Mucosa of descending colon (tissue), 3 donors: ENCODE measurements at regions not wholly inside any gene's neighbourhood (a gene's known extent, or its start where the extent isn't known, plus 50 kb on each side); places are given as distances from the start of the nearest gene placed in this dataset.

Experiments used
- ATAC-seq: fragments of 200-7000 bp; cut with Tn5 transposase; one replicate; pipeline ENCODE4 v1.9.1; 2020; ENCODE audit warnings: mild to moderate bottlenecking, moderate library complexity
- DNase-seq, 3 donors: peaks; one replicate each; pipeline ENCODE4 v3.0.0-alpha.2; 2020
- H3K36me3 ChIP-seq: fragments of 200-600 bp; one replicate; pipeline ENCODE4 v1.8.0; 2021; ENCODE audit warnings: low read depth, mild to moderate bottlenecking
- H3K4me1 ChIP-seq: fragments of 200-600 bp; one replicate; pipeline ENCODE4 v1.8.0; 2021; ENCODE audit warnings: low read depth, mild to moderate bottlenecking
- H3K4me3 ChIP-seq: fragments of 200-600 bp; one replicate; pipeline ENCODE4 v1.8.0; 2021; ENCODE audit warnings: mild to moderate bottlenecking
- H3K9me3 ChIP-seq: fragments of 200-600 bp; one replicate; pipeline ENCODE4 v1.8.0; 2021; ENCODE audit warnings: mild to moderate bottlenecking
- CTCF ChIP-seq: fragments of 200-600 bp; IDR thresholded peaks from one replicate; pipeline ENCODE4 v1.8.0; 2022; ENCODE audit warnings: antibody characterized with exemption, mild to moderate bottlenecking
- intact Hi-C, 2 donors: fragments of 100-400 bp; cut with DNase I in 1 of 2; cut with micrococcal nuclease in 1 of 2; formaldehyde crosslinking; loops; one replicate each; pipeline versions ENCODE4 v1.11.0 to v1.11.1; 2022; cut with DNase I, micrococcal nuclease
- donor health status: DM: no; HTN: no; CAD: no; lungs with moderate emphysema.
- donor health status: DM: no; HTN: no; CAD: no.
- donor health status: DM: no; HTN: yes; CAD: no.

GRCh38 chr4:133263104-133263503 lies 114.0 kb downstream of the PCDH10 start:
- Histone ChIP-seq H3K4me3 (no peak overlapping the region), H3K4me1 (no peaks in the 10 kb centered on the region), H3K36me3 (no peaks in the 10 kb centered on the region), H3K9me3 (no peaks in the 10 kb centered on the region)
- no peak for DNase-seq
- intact Hi-C loops: no loop called here
- ATAC-seq: no peak
- TF ChIP-seq CTCF: no peak

- Histone ChIP-seq H3K4me1 (no peaks in the 10 kb centered on the region), H3K9me3 (no peaks in the 10 kb centered on the region), H3K4me3 (no peak overlapping the region), H3K36me3 (no peaks in the 10 kb centered on the region)
- intact Hi-C loops: no loop called here
- ATAC-seq: no peak
- TF ChIP-seq CTCF: no peak
- no peak for DNase-seq
Measured at GRCh38 chr4:133247861-133248260, 98.8 kb downstream of the PCDH10 start.

GRCh38 chr4:133245226-133245625 lies 96.1 kb downstream of the PCDH10 start:
- Histone ChIP-seq H3K9me3 (no peaks in the 10 kb centered on the region), H3K4me1 (no peaks in the 10 kb centered on the region), H3K36me3 (no peaks in the 10 kb centered on the region), H3K4me3 (no peak overlapping the region)
- no peak for TF ChIP-seq CTCF
- ATAC-seq (no peak), DNase-seq (no peak)
- intact Hi-C loops: no loop called here
